ENCODE measurements at regions not wholly inside any gene's neighbourhood (a gene's known extent, or its start where the extent isn't known, plus 50 kb on each side); places are given as distances from the start of the nearest gene placed in this dataset.

GRCh38 chr5:96333391-96333790 lies 99.7 kb downstream of the PCSK1 start:
- Histone ChIP-seq H3K79me2 (ENCODE audit: control insufficient read depth, insufficient read depth, low read length) (no peaks in the 10 kb centered on the region), H3K9ac (replicated peaks; ENCODE audit: extremely low read depth, insufficient read depth, low read length) (no peak overlapping the region), H3K9me1 (replicated peaks; ENCODE audit: control insufficient read depth, extremely low read depth, insufficient read depth, low read length) (no peaks in the 10 kb centered on the region), H3K4me2 (ENCODE audit: insufficient read depth, low read length) (no peak overlapping the region), H3K27me3 (ENCODE audit: control insufficient read depth in 2 of 2, insufficient read depth in 2 of 2, low read length in 2 of 2) (no peaks in the 10 kb centered on the region), H2AFZ (ENCODE audit: low read depth, low read length) (no peak overlapping the region), H3K4me3 (replicated peaks in 1 of 3; ENCODE audit: insufficient read depth in 1 of 3, low read depth in 1 of 3, low read length in 3 of 3) (no peak overlapping the region), H3K36me3 (ENCODE audit: control insufficient read depth in 2 of 2, extremely low read depth in 1 of 2, insufficient read depth in 2 of 2, low read length in 2 of 2) (no peaks in the 10 kb centered on the region), H3K4me1 (ENCODE audit: control insufficient read depth, extremely low read depth, insufficient read depth, low read length) (peaks cover 4% of the 10 kb centered on the region), H3K27ac (ENCODE audit: insufficient read depth, low read depth, low read length) (no peak overlapping the region), H3K9me3 (replicated peaks; ENCODE audit: control insufficient read depth, insufficient read depth, low read length) (no peaks in the 10 kb centered on the region), H4K20me1 (replicated peaks; ENCODE audit: control insufficient read depth, extremely low read depth, insufficient read depth, low read length) (no peaks in the 10 kb centered on the region)
- no TSS peak for BruUV-seq (replicated peaks)
- intact Hi-C loops (cut with micrococcal nuclease): loop anchor here (10.0 kb wide), 1 partner anchor 219 kb away; no protein-coding TSS in a partner anchor
- CTCF ChIA-PET: interaction anchor here (0.6 to 2.4 kb wide), 3 partner anchors 372 to 474 kb away, joined by 3 to 6 read pairs (median 3); partner anchors contain the start of gene ELL2
- DNase-seq (ENCODE audit: low read depth, low spot score): no peak
- dilution Hi-C loops (cut with MboI; ENCODE audit: extremely low pct_ligation_motif_present, low sequenced_read_pairs): loop anchor here (25.0 kb wide), 1 partner anchor 371 kb away; the partner anchor contains the start of gene ELL2
- TF ChIP-seq GATA2 (IDR thresholded peaks at IDR 0.05; ENCODE audit: insufficient read depth, insufficient read length, low read depth, low read length) (no peak), JUN (IDR thresholded peaks at IDR 0.05; ENCODE audit: borderline replicate concordance, insufficient read depth, insufficient read length, low read depth) (no peak), FOS (IDR thresholded peaks at IDR 0.05; ENCODE audit: borderline replicate concordance, insufficient read depth, low read length) (no peak), POLR2A (IDR thresholded peaks at IDR 0.05; ENCODE audit: low read depth, low read length) (no peak), EZH2 (IDR thresholded peaks at IDR 0.05; ENCODE audit: borderline replicate concordance, low read depth, low read length, severe bottlenecking) (no peak), MYC (IDR thresholded peaks at IDR 0.05; ENCODE audit: low read depth, low read length) (no peak), POLR2AphosphoS5 (IDR thresholded peaks at IDR 0.05; ENCODE audit: insufficient read depth, low read depth, low read length) (no peak)
- TF ChIP-seq, protein P1, sequence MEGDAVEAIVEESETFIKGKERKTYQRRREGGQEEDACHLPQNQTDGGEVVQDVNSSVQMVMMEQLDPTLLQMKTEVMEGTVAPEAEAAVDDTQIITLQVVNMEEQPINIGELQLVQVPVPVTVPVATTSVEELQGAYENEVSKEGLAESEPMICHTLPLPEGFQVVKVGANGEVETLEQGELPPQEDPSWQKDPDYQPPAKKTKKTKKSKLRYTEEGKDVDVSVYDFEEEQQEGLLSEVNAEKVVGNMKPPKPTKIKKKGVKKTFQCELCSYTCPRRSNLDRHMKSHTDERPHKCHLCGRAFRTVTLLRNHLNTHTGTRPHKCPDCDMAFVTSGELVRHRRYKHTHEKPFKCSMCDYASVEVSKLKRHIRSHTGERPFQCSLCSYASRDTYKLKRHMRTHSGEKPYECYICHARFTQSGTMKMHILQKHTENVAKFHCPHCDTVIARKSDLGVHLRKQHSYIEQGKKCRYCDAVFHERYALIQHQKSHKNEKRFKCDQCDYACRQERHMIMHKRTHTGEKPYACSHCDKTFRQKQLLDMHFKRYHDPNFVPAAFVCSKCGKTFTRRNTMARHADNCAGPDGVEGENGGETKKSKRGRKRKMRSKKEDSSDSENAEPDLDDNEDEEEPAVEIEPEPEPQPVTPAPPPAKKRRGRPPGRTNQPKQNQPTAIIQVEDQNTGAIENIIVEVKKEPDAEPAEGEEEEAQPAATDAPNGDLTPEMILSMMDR (IDR thresholded peaks at IDR 0.05; ENCODE audit: extremely low read depth in 1 of 2, insufficient read depth in 1 of 2, low read depth in 1 of 2, low read length in 2 of 2): no peak
- TF ChIP-seq, protein P2, sequence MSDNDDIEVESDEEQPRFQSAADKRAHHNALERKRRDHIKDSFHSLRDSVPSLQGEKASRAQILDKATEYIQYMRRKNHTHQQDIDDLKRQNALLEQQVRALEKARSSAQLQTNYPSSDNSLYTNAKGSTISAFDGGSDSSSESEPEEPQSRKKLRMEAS (IDR thresholded peaks at IDR 0.05; ENCODE audit: insufficient read depth, insufficient read length): no peak
- no peak for FAIRE-seq
- POLR2A ChIA-PET: no interaction called here
